Endothelial cell of umbilical vein (primary cell): ENCODE measurements at regions not wholly inside any gene's neighbourhood (a gene's known extent, or its start where the extent isn't known, plus 50 kb on each side); places are given as distances from the start of the nearest gene placed in this dataset.

ENCODE experiments used
- BruUV-seq: library from RNA; stranded (reverse); fragments of 400-500 nt; replicated peaks from 2 replicates; lab custom pipeline; 2021; lab: Mats Ljungman, UMichigan
- CTCF ChIA-PET: fragments of 300-600, 350-600 bp; sonication (Branson Sonifier 250); formaldehyde crosslinking; loops from one replicate; lab custom pipeline; 2021; ENCODE audit warnings: antibody characterized with exemption, inconsistent platforms; lab: Charles Lee
- POLR2A ChIA-PET: fragments of 300-600, 350-600 bp; sonication (Branson Sonifier 250); formaldehyde crosslinking; loops from one replicate; lab custom pipeline; 2021; ENCODE audit warnings: antibody characterized with exemption, inconsistent platforms; lab: Charles Lee
- DNase-seq: peaks from one replicate; pipeline ENCODE4 v3.0.0-alpha.2; 2011; ENCODE audit warnings: low read depth, low spot score
- FAIRE-seq: peaks from 2 replicates; lab custom pipeline; 2011; peaks lifted over from hg19 to GRCh38; lab: Jason Lieb, UNC
- H2AFZ ChIP-seq: 2 replicates; pipeline ENCODE4 v1.6.0; 2012; ENCODE audit warnings: low read depth, low read length, control low read depth, inconsistent platforms
- H3K27ac ChIP-seq: 2 replicates; pipeline ENCODE4 v1.5.1; 2011; ENCODE audit warnings: low read depth, mild to moderate bottlenecking, control low read depth, low read length, moderate library complexity; ENCODE audit not compliant: insufficient read depth
- H3K27me3 ChIP-seq, 2 experiments: 2 replicates each; pipeline versions ENCODE4 v1.6.0 to v1.6.1; 2011; ENCODE audit warnings: low read length in 2 of 2, mixed read lengths in 1 of 2; ENCODE audit not compliant: control insufficient read depth in 2 of 2, insufficient read depth in 2 of 2
- H3K36me3 ChIP-seq, 2 experiments: 2 replicates in 1 of 2; 3 replicates in 1 of 2; pipeline ENCODE4 v1.5.1; 2011; ENCODE audit warnings: low read length in 2 of 2, mild to moderate bottlenecking in 1 of 2, moderate library complexity in 1 of 2; ENCODE audit not compliant: control insufficient read depth in 2 of 2, insufficient read depth in 2 of 2; ENCODE audit errors: extremely low read depth in 1 of 2
- H3K4me1 ChIP-seq: 3 replicates; pipeline ENCODE4 v1.5.1; 2011; ENCODE audit warnings: mild to moderate bottlenecking, low read length; ENCODE audit not compliant: control insufficient read depth, insufficient read depth; ENCODE audit errors: extremely low read depth
- H3K4me2 ChIP-seq: 2 replicates; pipeline ENCODE4 v1.6.1; 2011; ENCODE audit warnings: low read length, control low read depth, mixed read lengths; ENCODE audit not compliant: insufficient read depth
- H3K4me3 ChIP-seq, 3 experiments: fragments of 200-600 bp in 1 of 3; sonication (generic), shearing (Covaris generic) in 1 of 3; replicated peaks in 1 of 3; 2 replicates each; pipeline ENCODE4 v1.5.1; 2011 to 2016; ENCODE audit warnings: control low read depth in 3 of 3, low read length in 3 of 3, mild to moderate bottlenecking in 2 of 3, inconsistent platforms in 1 of 3, low read depth in 1 of 3, moderate library complexity in 1 of 3; ENCODE audit not compliant: insufficient read depth in 1 of 3
- H3K79me2 ChIP-seq: 2 replicates; pipeline ENCODE4 v1.6.0; 2012; ENCODE audit warnings: low read length, inconsistent platforms; ENCODE audit not compliant: control insufficient read depth, insufficient read depth
- H3K9ac ChIP-seq: replicated peaks from 2 replicates; pipeline ENCODE3; 2011; ENCODE audit warnings: low read length, control low read depth; ENCODE audit not compliant: insufficient read depth; ENCODE audit errors: extremely low read depth
- H3K9me1 ChIP-seq: replicated peaks from 3 replicates; pipeline ENCODE4 v1.6.0; 2011; ENCODE audit warnings: mild to moderate bottlenecking, low read length; ENCODE audit not compliant: control insufficient read depth, insufficient read depth; ENCODE audit errors: extremely low read depth
- H3K9me3 ChIP-seq: replicated peaks from 2 replicates; pipeline ENCODE4 v1.5.1; 2012; ENCODE audit warnings: low read length, inconsistent platforms; ENCODE audit not compliant: control insufficient read depth, insufficient read depth
- H4K20me1 ChIP-seq: replicated peaks from 2 replicates; pipeline ENCODE3; 2011; ENCODE audit warnings: mild to moderate bottlenecking, low read length; ENCODE audit not compliant: control insufficient read depth, insufficient read depth; ENCODE audit errors: extremely low read depth
- CTCF ChIP-seq, 2 donors: IDR thresholded peaks; 1 replicate in 1 of 2; 2 replicates in 1 of 2; pipeline ENCODE4 v1.5.1; 2011; ENCODE audit warnings: low read length in 2 of 2, mild to moderate bottlenecking in 2 of 2, moderate library complexity in 2 of 2, control low read depth in 1 of 2, inconsistent platforms in 1 of 2, low read depth in 1 of 2; ENCODE audit not compliant: insufficient read depth in 1 of 2; ENCODE audit errors: extremely low read depth in 1 of 2
- EZH2 ChIP-seq: IDR thresholded peaks from 2 replicates; pipeline ENCODE4 v1.6.1; 2012; ENCODE audit warnings: borderline replicate concordance, low read depth, mild to moderate bottlenecking, moderate library complexity, low read length, inconsistent platforms; ENCODE audit not compliant: severe bottlenecking
- FOS ChIP-seq: IDR thresholded peaks from 2 replicates; pipeline ENCODE4 v1.6.1; 2011; ENCODE audit warnings: mild to moderate bottlenecking, low read length, moderate library complexity, borderline replicate concordance; ENCODE audit not compliant: insufficient read depth
- GATA2 ChIP-seq: IDR thresholded peaks from 2 replicates; pipeline ENCODE4 v1.7.0; 2011; ENCODE audit warnings: low read depth, mild to moderate bottlenecking, moderate library complexity, mixed read lengths, low read length; ENCODE audit not compliant: insufficient read length, insufficient read depth
- JUN ChIP-seq: IDR thresholded peaks from 2 replicates; pipeline ENCODE4 v1.6.1; 2011; ENCODE audit warnings: borderline replicate concordance, low read depth; ENCODE audit not compliant: insufficient read length, insufficient read depth
- MAX ChIP-seq: IDR thresholded peaks from 2 replicates; pipeline ENCODE4 v1.6.1; 2011; ENCODE audit not compliant: insufficient read depth, insufficient read length
- MYC ChIP-seq: IDR thresholded peaks from one replicate; pipeline ENCODE4 v1.6.1; 2011; ENCODE audit warnings: mild to moderate bottlenecking, low read depth, low read length
- POLR2A ChIP-seq: IDR thresholded peaks from 2 replicates; pipeline ENCODE4 v1.6.1; 2012; ENCODE audit warnings: low read depth, mild to moderate bottlenecking, control low read depth, low read length
- POLR2AphosphoS5 ChIP-seq: IDR thresholded peaks from 2 replicates; pipeline ENCODE4 v1.6.1; 2012; ENCODE audit warnings: low read depth, mild to moderate bottlenecking, control low read depth, low read length, moderate library complexity; ENCODE audit not compliant: insufficient read depth
- dilution Hi-C: fragments of 300-500 bp; cut with MboI; formaldehyde crosslinking; loops from one replicate; pipeline ENCODE4 v1.15.0; 2019; ENCODE audit warnings: low sequenced_read_pairs; ENCODE audit not compliant: extremely low pct_ligation_motif_present
- intact Hi-C: fragments of 100-400 bp; cut with micrococcal nuclease; formaldehyde crosslinking; loops from one replicate; pipeline ENCODE4 v1.10.0; 2022

- ChIA-PET CTCF (no interaction called here), POLR2A (no interaction called here)
- Histone ChIP-seq H3K9me1 (no peaks in the 10 kb centered on the region), H3K9ac (no peak overlapping the region), H3K27me3 (no peaks in the 10 kb centered on the region), H3K4me3 (no peak overlapping the region), H3K27ac (no peak overlapping the region), H3K4me1 (no peaks in the 10 kb centered on the region), H2AFZ (no peak overlapping the region), H3K36me3 (no peaks in the 10 kb centered on the region), H3K79me2 (no peaks in the 10 kb centered on the region), H4K20me1 (no peaks in the 10 kb centered on the region), H3K9me3 (no peaks in the 10 kb centered on the region), H3K4me2 (no peak overlapping the region)
- dilution Hi-C loops (no loop called here), intact Hi-C loops (no loop called here)
- FAIRE-seq = no peak
- TF ChIP-seq GATA2 (no peak), POLR2AphosphoS5 (no peak), CTCF (IDR thresholded peaks at IDR 0.05; ENCODE audit: extremely low read depth in 1 of 2, insufficient read depth in 1 of 2, low read depth in 1 of 2, low read length in 2 of 2) (no peak), EZH2 (no peak), POLR2A (no peak), FOS (no peak), JUN (no peak), MYC (no peak), MAX (no peak)
- no peak for DNase-seq
- no TSS peak for BruUV-seq
These were observed 1727.5 kb downstream of the LRRC4C start for GRCh38 chr11:39732001-39732400.
